Lower lobe of right lung (tissue), 2 donors: ENCODE measurements at regions not wholly inside any gene's neighbourhood (a gene's known extent, or its start where the extent isn't known, plus 50 kb on each side); places are given as distances from the start of the nearest gene placed in this dataset.

Experiments
- ATAC-seq, 2 donors: fragments of 200-7000 bp; cut with Tn5 transposase; one replicate each; pipeline ENCODE4 v1.9.1; 2020 to 2022; ENCODE audit warnings: mild to moderate bottlenecking in 2 of 2, moderate library complexity in 2 of 2
- DNase-seq: peaks from one replicate; pipeline ENCODE4 v3.0.0-alpha.2; 2020
- H3K27ac ChIP-seq: fragments of 200-600 bp; one replicate; pipeline ENCODE4 v1.8.0; 2022
- H3K27me3 ChIP-seq: fragments of 200-600 bp; one replicate; pipeline ENCODE4 v1.8.0; 2022; ENCODE audit warnings: low read depth
- H3K36me3 ChIP-seq: fragments of 200-600 bp; one replicate; pipeline ENCODE4 v1.8.0; 2022; ENCODE audit warnings: mild to moderate bottlenecking
- H3K4me1 ChIP-seq: fragments of 200-600 bp; one replicate; pipeline ENCODE4 v1.8.0; 2022
- H3K4me3 ChIP-seq: fragments of 200-600 bp; one replicate; pipeline ENCODE4 v1.8.0; 2022; ENCODE audit warnings: mild to moderate bottlenecking
- H3K9me3 ChIP-seq: fragments of 200-600 bp; one replicate; pipeline ENCODE4 v1.8.0; 2022
- CTCF ChIP-seq: fragments of 200-600 bp; IDR thresholded peaks from one replicate; pipeline ENCODE4 v1.8.0; 2022; ENCODE audit warnings: antibody characterized with exemption, mild to moderate bottlenecking
- intact Hi-C: fragments of 100-400 bp; cut with DNase I; formaldehyde crosslinking; loops from one replicate; pipeline ENCODE4 v1.11.0; 2022
- donor health status: DM: no; HTN: yes; CAD: no; lungs with severe emphysema.

- no peaks in the 10 kb centered on the region for H3K36me3 ChIP-seq
- no peaks in the 10 kb centered on the region for H3K4me1 ChIP-seq
- intact Hi-C loops, result no loop called here
- no peaks in the 10 kb centered on the region for H3K9me3 ChIP-seq
- DNase-seq (no peak), ATAC-seq (no peak)
- no peak for TF ChIP-seq CTCF
- H3K27me3 ChIP-seq, result no peaks in the 10 kb centered on the region
- no peak overlapping the region for H3K27ac ChIP-seq
- H3K4me3 ChIP-seq, result no peak overlapping the region
Observed at GRCh38 chr6:148225871-148226270, 116.8 kb upstream of the SASH1 start.

GRCh38 chr6:148226284-148226683 lies 116.4 kb upstream of the SASH1 start:
- no peak overlapping the region for H3K4me3 ChIP-seq
- H3K36me3 ChIP-seq, result no peaks in the 10 kb centered on the region
- no peaks in the 10 kb centered on the region for H3K9me3 ChIP-seq
- H3K4me1 ChIP-seq, result no peaks in the 10 kb centered on the region
- H3K27me3 ChIP-seq, result no peaks in the 10 kb centered on the region
- no peak overlapping the region for H3K27ac ChIP-seq
- no peak for ATAC-seq
- intact Hi-C loops, result no loop called here
- TF ChIP-seq CTCF, result no peak
- no peak for DNase-seq

GRCh38 chr6:148231572-148231971 lies 111.1 kb upstream of the SASH1 start:
- ATAC-seq (no peak), DNase-seq (no peak)
- TF ChIP-seq CTCF, result no peak
- H3K4me1 ChIP-seq, result no peaks in the 10 kb centered on the region
- intact Hi-C loops, result no loop called here
- no peaks in the 10 kb centered on the region for H3K27me3 ChIP-seq
- no peaks in the 10 kb centered on the region for H3K36me3 ChIP-seq
- H3K27ac ChIP-seq, result no peak overlapping the region
- no peaks in the 10 kb centered on the region for H3K9me3 ChIP-seq
- no peak overlapping the region for H3K4me3 ChIP-seq

GRCh38 chr6:148235446-148235845 lies 107.2 kb upstream of the SASH1 start:
- ATAC-seq (no peak), DNase-seq (no peak)
- Histone ChIP-seq H3K4me3 (no peak overlapping the region), H3K4me1 (no peaks in the 10 kb centered on the region), H3K36me3 (no peaks in the 10 kb centered on the region), H3K27ac (no peak overlapping the region), H3K27me3 (no peaks in the 10 kb centered on the region), H3K9me3 (no peaks in the 10 kb centered on the region)
- TF ChIP-seq CTCF, result no peak
- intact Hi-C loops, result no loop called here

GRCh38 chr6:148238713-148239112 lies 103.9 kb upstream of the SASH1 start:
- no peaks in the 10 kb centered on the region for H3K9me3 ChIP-seq
- H3K36me3 ChIP-seq, result no peaks in the 10 kb centered on the region
- H3K4me1 ChIP-seq, result no peaks in the 10 kb centered on the region
- DNase-seq (no peak), ATAC-seq (no peak)
- H3K27ac ChIP-seq, result no peak overlapping the region
- no peaks in the 10 kb centered on the region for H3K27me3 ChIP-seq
- no peak overlapping the region for H3K4me3 ChIP-seq
- TF ChIP-seq CTCF, result no peak
- intact Hi-C loops, result no loop called here

- Histone ChIP-seq H3K27ac (no peak overlapping the region), H3K27me3 (no peaks in the 10 kb centered on the region), H3K36me3 (no peaks in the 10 kb centered on the region), H3K4me1 (peaks cover 3% of the 10 kb centered on the region), H3K4me3 (no peak overlapping the region), H3K9me3 (no peaks in the 10 kb centered on the region)
- no peak for TF ChIP-seq CTCF
- intact Hi-C loops, result no loop called here
- ATAC-seq, result no peak
- no peak for DNase-seq
Observed at GRCh38 chr6:148239215-148239614, 103.4 kb upstream of the SASH1 start.
